HG03378 (cell line): ENCODE measurements at regions not wholly inside any gene's neighbourhood (a gene's known extent, or its start where the extent isn't known, plus 50 kb on each side); places are given as distances from the start of the nearest gene placed in this dataset.

ENCODE experiments used
- ATAC-seq: cut with Tn5 transposase; IDR thresholded peaks from one replicate; pipeline ENCODE4 v1.9.1; 2021; ENCODE audit warnings: mild to moderate bottlenecking, moderate library complexity; ENCODE audit not compliant: unreplicated experiment

DNA sequence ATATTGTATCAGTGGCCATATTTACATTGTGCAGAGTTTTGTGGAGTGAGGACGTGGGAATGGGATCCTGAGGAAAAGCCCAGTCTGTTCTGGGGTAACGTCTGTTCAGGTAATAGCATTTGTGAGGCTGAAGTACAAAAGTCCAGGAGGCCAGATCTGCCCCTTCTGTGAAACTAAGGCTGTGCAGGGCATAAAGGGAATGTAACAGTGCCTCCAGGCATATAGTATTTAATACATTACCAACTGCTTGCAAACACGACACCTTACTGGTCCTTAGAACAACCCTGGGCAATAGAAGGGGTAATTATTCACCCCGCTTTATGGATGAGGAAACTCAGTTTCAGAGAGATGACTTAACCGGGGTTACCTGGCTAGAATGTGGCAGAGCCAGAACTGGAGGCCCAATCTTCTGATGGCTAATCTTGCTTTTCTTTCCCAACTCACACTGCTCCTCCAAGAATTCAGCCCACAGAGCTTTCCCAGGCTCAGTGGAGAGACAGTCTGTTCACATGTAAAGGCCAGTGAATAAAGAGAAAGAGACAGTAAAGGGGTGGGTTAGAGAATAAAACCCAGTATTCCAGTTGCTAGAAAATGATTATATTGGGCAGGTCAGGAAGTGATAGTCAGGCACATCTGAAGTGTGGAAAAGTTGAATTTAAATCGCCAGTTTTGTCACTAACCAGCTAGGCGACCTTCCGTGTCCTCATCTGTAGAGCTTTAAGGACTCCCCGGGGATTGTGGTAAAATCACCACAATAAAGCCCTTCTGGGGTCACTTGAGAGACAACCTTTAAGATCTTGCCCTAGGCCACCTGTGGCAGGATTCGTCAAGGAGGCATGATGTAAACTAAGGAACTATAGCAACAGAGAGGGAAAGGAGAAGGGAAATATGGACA is 280.7 kb upstream of the CITED2 start:
- ATAC-seq, result no peak

DNA sequence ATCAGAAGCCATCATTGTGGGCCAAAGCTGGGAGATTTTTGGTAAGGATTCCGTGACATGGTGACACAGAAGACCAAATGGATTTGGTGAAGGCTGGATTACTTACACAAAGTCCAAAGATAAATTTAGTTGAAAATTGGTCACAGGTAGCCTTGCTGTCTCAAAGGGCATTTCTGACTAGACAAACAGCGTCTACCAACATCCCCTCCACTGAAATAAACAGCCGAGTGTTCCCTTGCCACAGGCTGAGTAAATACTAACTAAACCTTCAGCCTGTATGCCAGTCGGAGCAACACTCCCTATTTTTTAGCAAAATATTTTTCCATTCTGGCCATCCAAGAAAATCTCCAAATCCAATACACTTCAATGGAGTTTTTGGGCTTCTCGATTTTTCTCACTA is 279.9 kb upstream of the CITED2 start:
- ATAC-seq, result no peak

DNA sequence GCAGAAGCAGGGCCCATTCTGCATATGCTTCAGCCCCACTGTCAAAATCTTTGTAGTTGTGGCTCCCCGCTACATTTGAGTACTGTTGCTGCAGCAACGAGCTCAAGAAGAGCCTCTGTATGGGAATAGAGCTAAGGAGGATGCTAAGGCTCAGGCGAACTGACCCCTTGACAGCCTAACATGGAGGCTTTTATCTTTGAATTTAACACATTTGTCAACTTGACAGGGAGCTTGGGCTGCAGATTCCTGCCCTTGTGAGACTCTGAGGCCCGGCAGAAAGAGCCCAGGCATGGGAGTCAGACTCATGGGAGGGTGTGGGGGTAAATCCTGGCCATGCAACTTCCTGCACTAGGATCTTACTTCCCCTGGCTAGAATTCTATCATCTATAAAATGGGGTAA is 278.7 kb upstream of the CITED2 start:
- no peak for ATAC-seq

- ATAC-seq, result no peak
Observed at GRCh38 chr6:139650941-139651340, 276.5 kb upstream of the CITED2 start.

GRCh38 chr6:139649732-139650131 is 275.3 kb upstream of the CITED2 start:
- no peak for ATAC-seq

DNA sequence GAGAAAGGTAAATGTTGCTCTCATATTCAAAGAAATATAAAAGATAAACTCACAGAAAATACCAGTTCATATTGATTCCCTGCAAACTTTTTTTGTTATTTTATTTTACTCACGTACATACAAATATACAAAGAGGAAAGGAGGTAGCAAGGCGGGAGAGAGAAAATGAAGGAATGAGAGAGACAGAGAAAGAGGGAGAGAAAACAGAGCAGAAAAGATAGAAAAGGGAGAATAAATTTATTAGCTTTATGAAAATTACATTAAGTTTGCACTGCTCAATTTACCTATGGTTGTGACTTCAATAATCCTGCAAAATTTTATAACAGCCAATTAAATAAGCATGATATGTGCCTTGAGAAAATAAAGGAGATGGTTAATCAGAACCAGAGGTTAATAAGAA is 274.7 kb upstream of the CITED2 start:
- no peak for ATAC-seq

DNA sequence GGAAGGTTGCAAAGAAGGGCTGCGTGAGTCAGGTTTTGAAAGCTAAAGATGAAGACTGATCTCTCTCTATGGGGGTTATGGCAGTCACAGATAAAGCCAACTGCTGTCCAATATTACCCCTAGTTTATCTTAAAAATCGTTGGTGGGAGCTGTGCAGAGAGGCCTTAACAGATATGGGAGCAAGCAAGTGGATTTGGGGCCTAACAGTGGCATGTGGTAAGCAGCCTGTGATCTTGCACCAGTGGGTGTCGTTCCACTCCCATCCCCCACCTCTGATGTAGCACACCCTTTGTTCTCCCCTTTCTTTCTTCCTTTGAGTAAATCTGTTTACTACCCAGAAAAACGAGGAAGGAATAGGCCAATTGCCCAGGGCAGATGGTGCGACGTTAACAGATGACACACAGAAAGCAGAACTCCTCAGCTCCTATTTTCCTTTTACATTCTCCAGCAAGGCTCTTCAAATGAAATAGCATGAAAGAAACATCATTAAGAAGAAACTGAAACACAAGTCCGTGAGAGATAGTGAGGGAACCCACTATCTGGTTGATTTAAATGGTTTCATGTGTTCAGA is 274.1 kb upstream of the CITED2 start:
- ATAC-seq, result no peak

- ATAC-seq, result no peak
Observed at GRCh38 chr6:139647841-139648240, 273.4 kb upstream of the CITED2 start.

DNA sequence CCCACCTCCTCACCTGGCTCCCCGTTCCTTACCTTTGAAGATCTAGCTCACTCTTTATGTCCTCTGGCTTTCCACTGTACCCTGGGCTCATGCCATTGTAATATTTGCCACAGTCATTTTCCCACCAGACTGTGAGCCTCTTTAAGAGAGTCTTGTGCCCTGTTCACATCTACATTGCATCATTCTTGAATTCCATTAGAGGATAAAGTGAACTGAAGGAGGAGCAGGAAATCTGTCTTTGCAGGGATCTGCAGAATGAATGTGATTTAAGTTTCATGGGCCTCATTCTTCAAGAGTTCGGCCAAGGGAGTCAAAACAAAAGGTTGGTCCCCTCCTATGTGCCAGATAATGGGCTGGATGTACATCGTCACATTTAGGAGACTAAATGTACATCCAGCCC is 272.6 kb upstream of the CITED2 start:
- no peak for ATAC-seq

GRCh38 chr6:139644821-139645220 is 270.4 kb upstream of the CITED2 start:
- no peak for ATAC-seq

DNA sequence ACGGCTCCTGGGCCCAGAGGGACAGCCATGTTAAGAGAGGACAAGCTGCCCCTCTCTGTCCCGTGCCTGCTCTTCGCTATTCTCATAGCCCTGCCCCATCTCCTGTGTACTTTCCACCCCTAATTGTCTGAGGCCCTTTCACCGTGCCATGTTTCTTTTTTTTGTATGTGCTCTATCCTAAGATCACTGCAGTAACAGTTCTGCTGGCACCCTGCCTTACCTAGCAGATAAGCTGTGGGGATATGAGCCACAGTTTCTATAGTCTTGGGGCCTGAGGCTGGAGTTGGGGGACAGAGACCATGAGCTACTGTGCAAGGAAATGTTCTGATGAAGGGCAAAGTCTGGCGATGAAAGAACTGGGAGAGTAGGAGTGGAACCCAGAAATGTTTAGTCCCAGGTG is 269.5 kb upstream of the CITED2 start:
- ATAC-seq, result no peak

- ATAC-seq, result no peak
Observed at GRCh38 chr6:139642346-139642745, 267.9 kb upstream of the CITED2 start.

DNA sequence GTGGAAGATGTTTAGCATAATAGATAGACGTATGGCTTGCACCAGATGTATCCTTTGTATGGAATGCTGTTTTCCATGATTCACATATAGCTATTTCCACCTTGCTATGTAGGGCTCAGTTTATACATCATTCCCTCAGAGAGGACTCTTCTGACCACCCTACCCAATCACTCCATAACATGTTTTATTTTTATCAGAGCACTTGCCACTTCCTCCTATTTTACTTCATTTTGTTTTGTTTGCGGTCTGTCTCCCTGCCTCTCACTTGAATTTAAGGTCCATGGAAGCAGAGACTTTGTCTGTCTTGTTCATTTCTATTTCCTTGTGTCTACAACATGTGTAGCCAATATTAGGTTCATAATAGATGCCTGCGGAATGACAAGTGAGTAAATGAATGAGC is 266.9 kb upstream of the CITED2 start:
- no peak for ATAC-seq

GRCh38 chr6:139640921-139641320 is 266.5 kb upstream of the CITED2 start:
- ATAC-seq, result no peak

DNA sequence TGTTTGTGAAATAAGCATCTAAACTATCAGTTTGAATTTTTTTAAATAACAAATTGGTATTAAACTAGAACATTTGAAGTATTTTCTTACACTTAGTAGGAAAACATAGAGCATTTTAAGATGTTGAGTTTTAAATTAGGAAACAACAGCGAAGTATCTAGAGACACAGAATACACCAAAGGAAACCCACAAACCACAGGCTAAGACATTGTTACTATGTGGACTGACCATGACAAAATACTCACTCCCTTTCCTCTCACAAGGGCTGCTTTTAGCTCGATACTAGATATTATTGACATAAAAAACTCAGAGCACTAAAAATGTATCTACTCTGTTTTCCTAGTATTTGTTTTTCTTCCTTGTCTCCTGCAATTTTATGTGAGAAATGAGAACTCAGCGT is 266.0 kb upstream of the CITED2 start:
- peak; percentile 95 for ATAC-seq

- no peak for ATAC-seq
Observed at GRCh38 chr6:139639507-139639906, 265.1 kb upstream of the CITED2 start.

DNA sequence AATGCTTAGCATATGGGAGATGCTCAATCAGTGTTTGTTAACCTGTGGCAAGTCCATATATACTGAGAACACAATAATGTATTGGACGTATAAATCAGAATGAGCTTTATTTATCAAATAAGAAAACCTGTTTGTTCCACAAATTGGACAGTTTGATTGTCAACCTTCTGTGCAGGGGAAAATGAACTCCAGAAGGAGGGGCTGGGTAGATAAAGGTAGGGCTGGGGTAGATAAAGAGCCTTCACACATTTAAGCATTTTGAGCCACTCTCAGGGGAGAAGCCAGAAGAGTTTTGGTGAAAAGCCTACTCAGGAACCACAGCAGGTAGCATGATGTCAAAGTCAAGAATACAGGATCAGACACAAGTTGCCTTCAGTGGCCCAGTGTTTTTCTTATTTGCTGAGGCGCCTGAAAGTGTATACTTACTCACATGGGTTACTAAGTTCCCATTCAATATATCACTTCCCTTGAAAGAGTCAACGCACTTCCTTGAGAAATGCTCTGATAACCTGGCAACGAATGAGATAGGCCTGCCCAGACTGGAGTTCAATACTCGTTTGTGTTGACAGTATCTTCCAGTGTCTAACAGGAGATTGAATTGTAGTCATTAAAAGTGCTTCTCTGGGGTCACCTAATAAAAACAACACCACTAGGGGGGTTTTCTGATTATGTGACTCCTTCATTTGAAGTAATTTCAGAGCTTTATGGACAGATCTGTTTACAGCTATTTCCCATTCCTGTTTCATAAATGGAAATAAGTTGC is 263.9 kb upstream of the CITED2 start:
- no peak for ATAC-seq

DNA sequence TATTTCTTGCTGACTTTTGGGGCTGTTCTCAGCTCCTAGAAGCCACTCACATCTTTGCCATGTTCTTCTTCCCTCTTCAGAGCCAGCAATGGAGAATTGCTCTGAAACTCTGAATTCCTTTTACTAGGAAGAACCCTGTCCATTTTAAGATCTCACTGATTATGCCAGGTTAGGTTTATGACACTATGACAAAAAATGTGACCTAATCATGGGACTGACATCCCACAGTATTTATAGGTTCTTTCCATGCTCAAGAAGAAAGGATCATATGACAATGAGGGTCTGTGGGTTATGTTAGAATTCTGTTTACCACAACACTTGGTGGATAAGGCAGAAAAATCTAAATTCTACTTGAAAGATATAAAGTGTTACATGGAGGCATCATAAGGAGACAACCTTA is 263.3 kb upstream of the CITED2 start:
- ATAC-seq, result no peak

DNA sequence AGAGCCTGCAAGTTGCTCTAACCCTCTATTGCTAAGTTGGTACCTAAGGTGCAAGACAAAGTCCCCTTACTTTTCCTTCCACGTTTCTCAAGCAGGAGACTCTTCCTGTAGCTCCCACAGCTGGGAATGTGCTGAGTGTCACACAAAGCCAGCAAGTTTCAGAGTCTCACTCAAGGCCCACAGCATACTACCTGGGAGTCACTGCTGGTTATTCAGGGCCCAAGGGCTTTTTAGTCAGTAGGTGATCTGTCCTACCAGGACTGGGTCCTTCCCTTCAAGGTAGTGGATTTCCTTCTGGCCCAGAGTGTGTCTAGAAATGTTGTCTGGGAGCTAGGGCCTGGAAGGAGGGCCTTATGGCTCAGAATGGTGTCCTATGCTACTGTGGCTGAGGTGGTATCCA is 261.9 kb upstream of the CITED2 start:
- no peak for ATAC-seq

- ATAC-seq, result no peak
Observed at GRCh38 chr6:139635401-139636130, 261.1 kb upstream of the CITED2 start.

DNA sequence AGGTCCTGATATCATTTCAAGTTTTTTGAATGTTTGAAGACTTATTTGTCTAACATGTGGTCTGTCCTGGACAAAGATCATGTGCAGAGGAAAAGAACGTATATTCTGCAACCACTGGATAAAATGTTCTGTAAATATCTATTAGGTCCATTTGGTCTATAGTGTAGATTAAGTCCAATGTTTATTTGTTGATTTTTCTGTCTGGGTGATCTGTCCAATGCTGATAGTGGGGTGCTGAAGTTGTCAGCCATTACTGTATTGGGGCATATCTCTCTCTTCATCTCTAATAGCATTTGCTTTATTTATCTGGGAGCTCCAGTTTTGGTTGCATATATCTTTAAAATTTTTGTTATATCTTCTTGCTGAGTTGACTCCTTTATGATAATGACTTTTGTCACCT is 258.4 kb upstream of the CITED2 start:
- ATAC-seq, result no peak
